ENCODE measurements at regions not wholly inside any gene's neighbourhood (a gene's known extent, or its start where the extent isn't known, plus 50 kb on each side); places are given as distances from the start of the nearest gene placed in this dataset.

- TF ChIP-seq POLR2A (IDR thresholded peaks at IDR 0.05; ENCODE audit: control extremely low read depth in 1 of 2, low read depth in 2 of 2, low read length in 2 of 2) (no peak), TAF1 (IDR thresholded peaks at IDR 0.05; ENCODE audit: low read depth, low read length) (no peak), JUND (IDR thresholded peaks at IDR 0.05; ENCODE audit: low read length) (no peak), HDAC6 (IDR thresholded peaks at IDR 0.05; ENCODE audit: low read depth, low read length) (no peak)
- TF ChIP-seq, protein P1, sequence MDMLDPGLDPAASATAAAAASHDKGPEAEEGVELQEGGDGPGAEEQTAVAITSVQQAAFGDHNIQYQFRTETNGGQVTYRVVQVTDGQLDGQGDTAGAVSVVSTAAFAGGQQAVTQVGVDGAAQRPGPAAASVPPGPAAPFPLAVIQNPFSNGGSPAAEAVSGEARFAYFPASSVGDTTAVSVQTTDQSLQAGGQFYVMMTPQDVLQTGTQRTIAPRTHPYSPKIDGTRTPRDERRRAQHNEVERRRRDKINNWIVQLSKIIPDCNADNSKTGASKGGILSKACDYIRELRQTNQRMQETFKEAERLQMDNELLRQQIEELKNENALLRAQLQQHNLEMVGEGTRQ (IDR thresholded peaks at IDR 0.05; ENCODE audit: low read length) = no peak
These were observed 465.6 kb upstream of the IGFBP3 start (continued) for GRCh38 chr7:46386428-46387399.

All from H1 (cell line).